ENCODE measurements at regions not wholly inside any gene's neighbourhood (a gene's known extent, or its start where the extent isn't known, plus 50 kb on each side); places are given as distances from the start of the nearest gene placed in this dataset.
A peak's percentile ranks its signal among the peaks of the same experiment; 100 is the strongest.

DNA sequence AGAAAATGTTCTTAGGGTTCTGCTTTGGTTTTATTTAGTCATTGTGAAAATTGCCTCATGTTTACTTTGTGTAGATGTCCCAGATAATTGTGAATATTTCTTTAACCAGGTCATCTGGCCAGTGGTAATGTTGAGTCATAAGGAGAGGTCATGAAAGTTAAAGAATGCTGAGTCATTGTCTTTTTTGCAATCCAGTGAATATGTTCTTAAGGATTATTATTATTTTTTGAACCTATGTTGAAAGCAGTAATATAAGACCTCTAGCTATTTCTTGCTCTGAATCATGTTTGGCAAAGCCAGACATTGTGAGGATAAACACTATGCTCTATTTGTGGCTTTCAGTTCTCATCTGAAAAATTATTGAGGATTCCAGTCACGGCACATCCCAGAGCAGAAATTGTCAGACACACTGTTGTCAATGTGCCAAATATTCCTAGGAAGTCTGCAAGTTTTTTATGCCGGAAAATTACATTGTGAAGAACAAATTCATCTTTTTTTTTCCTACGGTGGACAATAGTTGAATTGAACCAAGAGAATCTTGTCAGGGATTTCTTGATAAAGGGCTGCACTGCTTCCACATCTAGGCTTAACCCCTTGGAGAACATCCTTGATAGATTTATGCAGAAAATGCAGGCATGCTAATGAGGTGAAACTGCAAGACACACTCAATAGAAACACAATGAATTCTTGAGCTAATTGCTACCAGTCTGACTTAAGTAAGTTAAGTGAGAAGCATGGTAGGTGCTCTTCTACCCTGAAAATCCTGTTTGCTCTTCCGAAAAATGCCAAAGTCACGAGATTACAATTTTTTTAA is 369.6 kb downstream of the ATP23 start:
- H3K27me3 ChIP-seq (ENCODE audit: control insufficient read depth, insufficient read depth, low read length), result no peaks in the 10 kb centered on the region
- no peaks in the 10 kb centered on the region for H3K36me3 ChIP-seq (ENCODE audit: control insufficient read depth, insufficient read depth, low read length)
- no TSS peak for BruUV-seq (replicated peaks)
- H3K27ac ChIP-seq (ENCODE audit: low read length), result no peak overlapping the region; the same call in 1 of the 2 replicates
- intact Hi-C loops (cut with micrococcal nuclease; ENCODE audit: unreplicated experiment), result no loop called here
- no peaks in the 10 kb centered on the region for H3K9me3 ChIP-seq (ENCODE audit: control insufficient read depth, insufficient read depth, low read depth, low read length)
- H3K4me1 ChIP-seq (ENCODE audit: control insufficient read depth, insufficient read depth, low read length), result no peaks in the 10 kb centered on the region
- TF ChIP-seq, protein P1, sequence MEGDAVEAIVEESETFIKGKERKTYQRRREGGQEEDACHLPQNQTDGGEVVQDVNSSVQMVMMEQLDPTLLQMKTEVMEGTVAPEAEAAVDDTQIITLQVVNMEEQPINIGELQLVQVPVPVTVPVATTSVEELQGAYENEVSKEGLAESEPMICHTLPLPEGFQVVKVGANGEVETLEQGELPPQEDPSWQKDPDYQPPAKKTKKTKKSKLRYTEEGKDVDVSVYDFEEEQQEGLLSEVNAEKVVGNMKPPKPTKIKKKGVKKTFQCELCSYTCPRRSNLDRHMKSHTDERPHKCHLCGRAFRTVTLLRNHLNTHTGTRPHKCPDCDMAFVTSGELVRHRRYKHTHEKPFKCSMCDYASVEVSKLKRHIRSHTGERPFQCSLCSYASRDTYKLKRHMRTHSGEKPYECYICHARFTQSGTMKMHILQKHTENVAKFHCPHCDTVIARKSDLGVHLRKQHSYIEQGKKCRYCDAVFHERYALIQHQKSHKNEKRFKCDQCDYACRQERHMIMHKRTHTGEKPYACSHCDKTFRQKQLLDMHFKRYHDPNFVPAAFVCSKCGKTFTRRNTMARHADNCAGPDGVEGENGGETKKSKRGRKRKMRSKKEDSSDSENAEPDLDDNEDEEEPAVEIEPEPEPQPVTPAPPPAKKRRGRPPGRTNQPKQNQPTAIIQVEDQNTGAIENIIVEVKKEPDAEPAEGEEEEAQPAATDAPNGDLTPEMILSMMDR (IDR thresholded peaks at IDR 0.05), result no peak
- no peak for TF ChIP-seq SIN3A (IDR thresholded peaks at IDR 0.05; ENCODE audit: borderline replicate concordance, insufficient read depth, low read depth, low read length)
- TF ChIP-seq, protein P2, sequence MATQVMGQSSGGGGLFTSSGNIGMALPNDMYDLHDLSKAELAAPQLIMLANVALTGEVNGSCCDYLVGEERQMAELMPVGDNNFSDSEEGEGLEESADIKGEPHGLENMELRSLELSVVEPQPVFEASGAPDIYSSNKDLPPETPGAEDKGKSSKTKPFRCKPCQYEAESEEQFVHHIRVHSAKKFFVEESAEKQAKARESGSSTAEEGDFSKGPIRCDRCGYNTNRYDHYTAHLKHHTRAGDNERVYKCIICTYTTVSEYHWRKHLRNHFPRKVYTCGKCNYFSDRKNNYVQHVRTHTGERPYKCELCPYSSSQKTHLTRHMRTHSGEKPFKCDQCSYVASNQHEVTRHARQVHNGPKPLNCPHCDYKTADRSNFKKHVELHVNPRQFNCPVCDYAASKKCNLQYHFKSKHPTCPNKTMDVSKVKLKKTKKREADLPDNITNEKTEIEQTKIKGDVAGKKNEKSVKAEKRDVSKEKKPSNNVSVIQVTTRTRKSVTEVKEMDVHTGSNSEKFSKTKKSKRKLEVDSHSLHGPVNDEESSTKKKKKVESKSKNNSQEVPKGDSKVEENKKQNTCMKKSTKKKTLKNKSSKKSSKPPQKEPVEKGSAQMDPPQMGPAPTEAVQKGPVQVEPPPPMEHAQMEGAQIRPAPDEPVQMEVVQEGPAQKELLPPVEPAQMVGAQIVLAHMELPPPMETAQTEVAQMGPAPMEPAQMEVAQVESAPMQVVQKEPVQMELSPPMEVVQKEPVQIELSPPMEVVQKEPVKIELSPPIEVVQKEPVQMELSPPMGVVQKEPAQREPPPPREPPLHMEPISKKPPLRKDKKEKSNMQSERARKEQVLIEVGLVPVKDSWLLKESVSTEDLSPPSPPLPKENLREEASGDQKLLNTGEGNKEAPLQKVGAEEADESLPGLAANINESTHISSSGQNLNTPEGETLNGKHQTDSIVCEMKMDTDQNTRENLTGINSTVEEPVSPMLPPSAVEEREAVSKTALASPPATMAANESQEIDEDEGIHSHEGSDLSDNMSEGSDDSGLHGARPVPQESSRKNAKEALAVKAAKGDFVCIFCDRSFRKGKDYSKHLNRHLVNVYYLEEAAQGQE (IDR thresholded peaks at IDR 0.05; ENCODE audit: insufficient read depth in 1 of 2, low read depth in 2 of 2, low read length in 1 of 2), result no peak
- no peak for TF ChIP-seq TCF7L2 (IDR thresholded peaks at IDR 0.05; ENCODE audit: low read depth, low read length)
- TF ChIP-seq POLR2AphosphoS5 (IDR thresholded peaks at IDR 0.05; ENCODE audit: low read depth, low read length), result no peak
- CTCF ChIA-PET, result no interaction called here
- peak; percentile 92 for DNase-seq (ENCODE audit: low read depth, low spot score)
- no peak overlapping the region for H3K4me3 ChIP-seq (ENCODE audit: low read depth in 2 of 2, low read length in 2 of 2)
- in situ Hi-C loops (cut with HindIII; ENCODE audit: low pct_unique_long_range_greater_than_20kb, low sequenced_read_pairs), result no loop called here
- POLR2A ChIA-PET, result no interaction called here
- peak; percentile 87 for ATAC-seq

DNA sequence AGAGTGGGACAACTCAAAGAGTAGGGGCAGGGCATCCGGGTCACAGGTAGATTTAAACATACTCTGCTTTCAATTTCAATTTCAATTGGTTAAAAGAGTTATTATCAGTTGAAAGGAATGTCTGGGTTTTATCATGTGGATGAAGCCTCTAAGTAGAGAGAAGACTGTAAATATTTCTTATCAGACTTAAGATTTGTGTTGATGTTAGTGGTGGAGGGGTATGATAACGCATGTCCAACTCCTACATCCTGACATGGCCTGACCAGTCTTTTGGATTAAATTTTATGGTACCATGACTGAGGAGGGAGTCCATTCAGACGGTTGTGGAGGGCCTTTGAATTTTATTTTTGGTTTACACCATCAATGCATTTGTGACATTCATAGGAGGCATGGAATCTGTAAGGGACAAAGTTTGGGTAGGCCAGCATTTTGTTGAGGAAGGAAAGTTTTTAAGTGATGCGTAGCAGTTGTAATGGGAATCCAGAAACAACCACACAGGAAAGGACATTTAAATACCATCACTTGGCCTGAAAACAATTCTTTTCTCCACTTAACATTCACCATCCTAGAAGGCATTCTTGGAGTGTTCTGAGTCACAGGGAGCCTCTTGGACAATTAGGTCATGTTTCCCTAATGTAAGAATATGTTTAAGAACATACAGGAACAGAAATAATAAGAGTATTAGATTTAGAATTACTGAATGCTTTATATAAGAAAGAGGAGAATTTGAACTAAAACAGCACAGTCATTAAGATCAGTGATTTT is 371.9 kb downstream of the ATP23 start:
- no peaks in the 10 kb centered on the region for H3K9me3 ChIP-seq (ENCODE audit: control insufficient read depth, insufficient read depth, low read depth, low read length)
- no peaks in the 10 kb centered on the region for H3K27me3 ChIP-seq (ENCODE audit: control insufficient read depth, insufficient read depth, low read length)
- CTCF ChIA-PET, result no interaction called here
- no TSS peak for BruUV-seq (replicated peaks)
- TF ChIP-seq SIN3A (IDR thresholded peaks at IDR 0.05; ENCODE audit: borderline replicate concordance, insufficient read depth, low read depth, low read length), result no peak
- TF ChIP-seq, protein P2 (IDR thresholded peaks at IDR 0.05; ENCODE audit: insufficient read depth in 1 of 2, low read depth in 2 of 2, low read length in 1 of 2), result no peak
- no peak for TF ChIP-seq POLR2AphosphoS5 (IDR thresholded peaks at IDR 0.05; ENCODE audit: low read depth, low read length)
- TF ChIP-seq, protein P1 (IDR thresholded peaks at IDR 0.05), result no peak
- DNase-seq (ENCODE audit: low read depth, low spot score) (no peak), ATAC-seq (no peak)
- POLR2A ChIA-PET, result no interaction called here
- H3K27ac ChIP-seq (ENCODE audit: low read length), result no peak overlapping the region
- no peaks in the 10 kb centered on the region for H3K4me1 ChIP-seq (ENCODE audit: control insufficient read depth, insufficient read depth, low read length)
- in situ Hi-C loops (cut with HindIII; ENCODE audit: low pct_unique_long_range_greater_than_20kb, low sequenced_read_pairs), result no loop called here
- H3K36me3 ChIP-seq (ENCODE audit: control insufficient read depth, insufficient read depth, low read length), result no peaks in the 10 kb centered on the region
- intact Hi-C loops (cut with micrococcal nuclease; ENCODE audit: unreplicated experiment), result no loop called here
- H3K4me3 ChIP-seq (ENCODE audit: low read depth in 2 of 2, low read length in 2 of 2), result no peak overlapping the region

Data from Panc1 (cell line).